ENCODE measurements at regions not wholly inside any gene's neighbourhood (a gene's known extent, or its start where the extent isn't known, plus 50 kb on each side); places are given as distances from the start of the nearest gene placed in this dataset.

DNA sequence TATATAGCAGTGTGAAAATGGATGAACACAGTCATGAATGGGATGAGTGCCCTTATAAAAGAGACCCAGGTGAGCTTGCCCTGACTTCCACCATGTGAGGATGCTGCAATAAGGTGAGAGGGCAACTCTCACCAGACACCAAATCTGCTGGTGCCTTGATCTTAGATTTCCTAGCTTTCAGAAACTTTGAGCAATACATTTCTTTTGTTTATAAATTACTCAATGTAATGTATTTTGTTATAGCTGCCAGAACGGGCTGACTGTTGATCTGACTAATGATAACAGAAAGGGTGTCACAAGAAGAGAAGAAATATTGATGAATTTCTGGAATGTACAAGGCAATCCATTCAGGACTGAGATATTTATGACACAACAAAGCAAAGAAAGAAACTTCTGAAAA, 180.5 kb downstream of the MCHR2 start:
- TF ChIP-seq, protein P1, sequence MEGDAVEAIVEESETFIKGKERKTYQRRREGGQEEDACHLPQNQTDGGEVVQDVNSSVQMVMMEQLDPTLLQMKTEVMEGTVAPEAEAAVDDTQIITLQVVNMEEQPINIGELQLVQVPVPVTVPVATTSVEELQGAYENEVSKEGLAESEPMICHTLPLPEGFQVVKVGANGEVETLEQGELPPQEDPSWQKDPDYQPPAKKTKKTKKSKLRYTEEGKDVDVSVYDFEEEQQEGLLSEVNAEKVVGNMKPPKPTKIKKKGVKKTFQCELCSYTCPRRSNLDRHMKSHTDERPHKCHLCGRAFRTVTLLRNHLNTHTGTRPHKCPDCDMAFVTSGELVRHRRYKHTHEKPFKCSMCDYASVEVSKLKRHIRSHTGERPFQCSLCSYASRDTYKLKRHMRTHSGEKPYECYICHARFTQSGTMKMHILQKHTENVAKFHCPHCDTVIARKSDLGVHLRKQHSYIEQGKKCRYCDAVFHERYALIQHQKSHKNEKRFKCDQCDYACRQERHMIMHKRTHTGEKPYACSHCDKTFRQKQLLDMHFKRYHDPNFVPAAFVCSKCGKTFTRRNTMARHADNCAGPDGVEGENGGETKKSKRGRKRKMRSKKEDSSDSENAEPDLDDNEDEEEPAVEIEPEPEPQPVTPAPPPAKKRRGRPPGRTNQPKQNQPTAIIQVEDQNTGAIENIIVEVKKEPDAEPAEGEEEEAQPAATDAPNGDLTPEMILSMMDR (IDR thresholded peaks at IDR 0.05; ENCODE audit: insufficient read depth, low read length, poor library complexity, severe bottlenecking) = no peak
- no peak for TF ChIP-seq EZH2phosphoT487 (conservative IDR thresholded peaks at IDR 0.05; ENCODE audit: low read length)

All from SU-DHL-6 (cell line).